Keratinocyte (primary cell): ENCODE measurements at regions not wholly inside any gene's neighbourhood (a gene's known extent, or its start where the extent isn't known, plus 50 kb on each side); places are given as distances from the start of the nearest gene placed in this dataset.

Experiments used
- DNase-seq: peaks from one replicate; pipeline ENCODE4 v3.0.0-alpha.2; 2011; ENCODE audit warnings: low read depth, missing footprints, low spot score
- FAIRE-seq: peaks from 2 replicates; lab custom pipeline; 2011; peaks lifted over from hg19 to GRCh38; lab: Jason Lieb, UNC
- H2AFZ ChIP-seq: 2 replicates; pipeline ENCODE4 v1.6.0; 2012; ENCODE audit warnings: low read length, control low read depth, inconsistent platforms; ENCODE audit not compliant: control insufficient read depth
- H3K27ac ChIP-seq: 2 replicates; pipeline ENCODE4 v1.5.1; 2011; ENCODE audit warnings: low read length; ENCODE audit not compliant: control insufficient read depth, insufficient read depth
- H3K27me3 ChIP-seq: 3 replicates; pipeline ENCODE4 v1.6.0; 2011; ENCODE audit warnings: low read length; ENCODE audit not compliant: control insufficient read depth, insufficient read depth; ENCODE audit errors: extremely low read depth
- H3K36me3 ChIP-seq, 2 experiments: 2 replicates in 1 of 2; 3 replicates in 1 of 2; pipeline ENCODE4 v1.5.1; 2011; ENCODE audit warnings: low read length in 2 of 2, mild to moderate bottlenecking in 1 of 2; ENCODE audit not compliant: control insufficient read depth in 2 of 2, insufficient read depth in 2 of 2; ENCODE audit errors: extremely low read depth in 1 of 2
- H3K4me1 ChIP-seq: 3 replicates; pipeline ENCODE4 v1.5.1; 2011; ENCODE audit warnings: low read length; ENCODE audit not compliant: control insufficient read depth, insufficient read depth; ENCODE audit errors: extremely low read depth
- H3K4me2 ChIP-seq: 3 replicates; pipeline ENCODE4 v1.6.0; 2011; ENCODE audit warnings: low read depth, low read length; ENCODE audit not compliant: control insufficient read depth, insufficient read depth; ENCODE audit errors: extremely low read depth
- H3K4me3 ChIP-seq, 3 experiments: fragments of 200-600 bp in 1 of 3; sonication (generic) in 1 of 3; 2 replicates in 2 of 3; 3 replicates in 1 of 3; pipeline ENCODE4 v1.5.1; 2011 to 2016; ENCODE audit warnings: low read length in 3 of 3, mild to moderate bottlenecking in 3 of 3, control low read depth in 2 of 3, inconsistent platforms in 1 of 3, low read depth in 1 of 3, mixed read lengths in 1 of 3, mixed run types in 1 of 3, moderate library complexity in 1 of 3; ENCODE audit not compliant: control insufficient read depth in 2 of 3, insufficient read depth in 2 of 3; ENCODE audit errors: extremely low read depth in 1 of 3
- H3K79me2 ChIP-seq: 2 replicates; pipeline ENCODE4 v1.6.0; 2012; ENCODE audit warnings: low read length; ENCODE audit not compliant: control insufficient read depth, insufficient read depth
- H3K9ac ChIP-seq: 3 replicates; pipeline ENCODE4 v1.6.0; 2011; ENCODE audit warnings: low read length; ENCODE audit not compliant: control insufficient read depth, insufficient read depth; ENCODE audit errors: extremely low read depth
- H3K9me1 ChIP-seq: 3 replicates; pipeline ENCODE4 v1.6.0; 2011; ENCODE audit warnings: low read length; ENCODE audit not compliant: control insufficient read depth, insufficient read depth; ENCODE audit errors: extremely low read depth
- H3K9me3 ChIP-seq: 2 replicates; pipeline ENCODE4 v1.5.1; 2012; ENCODE audit warnings: low read depth, low read length; ENCODE audit not compliant: control insufficient read depth
- H4K20me1 ChIP-seq: 3 replicates; pipeline ENCODE4 v1.6.0; 2011; ENCODE audit warnings: low read length; ENCODE audit not compliant: control insufficient read depth, insufficient read depth; ENCODE audit errors: extremely low read depth
- EZH2 ChIP-seq: IDR thresholded peaks from one replicate; pipeline ENCODE4 v1.6.1; 2012; ENCODE audit warnings: inconsistent platforms, mild to moderate bottlenecking, low read length, moderate library complexity
- dilution Hi-C: fragments of 300-500 bp; cut with MboI; formaldehyde crosslinking; loops from one replicate; pipeline ENCODE4 v1.7.0; 2020; ENCODE audit warnings: low sequenced_read_pairs; ENCODE audit not compliant: extremely low pct_ligation_motif_present
- TF ChIP-seq, protein P1 (sequence below), 3 experiments: IDR thresholded peaks in 1 of 3; conservative IDR thresholded peaks in 1 of 3; optimal IDR thresholded peaks in 1 of 3; 2 replicates in 2 of 3; 3 replicates in 1 of 3; pipeline versions ENCODE3 to v1.5.1; 2011; ENCODE audit warnings: low read length in 3 of 3, mild to moderate bottlenecking in 3 of 3, moderate library complexity in 2 of 3, control low read depth in 1 of 3, inconsistent platforms in 1 of 3; ENCODE audit not compliant: insufficient read depth in 2 of 3; ENCODE audit errors: extremely low read depth in 1 of 3

GRCh38 chr22:48651981-48652538 lies 1175.6 kb downstream of the BRD1 start:
- no peak for DNase-seq
- Histone ChIP-seq H3K79me2 (no peaks in the 10 kb centered on the region), H4K20me1 (no peaks in the 10 kb centered on the region), H3K4me1 (no peaks in the 10 kb centered on the region), H3K4me2 (no peak overlapping the region), H3K9ac (no peak overlapping the region), H2AFZ (no peak overlapping the region), H3K9me1 (no peaks in the 10 kb centered on the region), H3K4me3 (no peak overlapping the region), H3K9me3 (peaks cover 31% of the 10 kb centered on the region), H3K27ac (no peak overlapping the region), H3K36me3 (no peaks in the 10 kb centered on the region), H3K27me3 (no peaks in the 10 kb centered on the region)
- TF ChIP-seq, protein P1, sequence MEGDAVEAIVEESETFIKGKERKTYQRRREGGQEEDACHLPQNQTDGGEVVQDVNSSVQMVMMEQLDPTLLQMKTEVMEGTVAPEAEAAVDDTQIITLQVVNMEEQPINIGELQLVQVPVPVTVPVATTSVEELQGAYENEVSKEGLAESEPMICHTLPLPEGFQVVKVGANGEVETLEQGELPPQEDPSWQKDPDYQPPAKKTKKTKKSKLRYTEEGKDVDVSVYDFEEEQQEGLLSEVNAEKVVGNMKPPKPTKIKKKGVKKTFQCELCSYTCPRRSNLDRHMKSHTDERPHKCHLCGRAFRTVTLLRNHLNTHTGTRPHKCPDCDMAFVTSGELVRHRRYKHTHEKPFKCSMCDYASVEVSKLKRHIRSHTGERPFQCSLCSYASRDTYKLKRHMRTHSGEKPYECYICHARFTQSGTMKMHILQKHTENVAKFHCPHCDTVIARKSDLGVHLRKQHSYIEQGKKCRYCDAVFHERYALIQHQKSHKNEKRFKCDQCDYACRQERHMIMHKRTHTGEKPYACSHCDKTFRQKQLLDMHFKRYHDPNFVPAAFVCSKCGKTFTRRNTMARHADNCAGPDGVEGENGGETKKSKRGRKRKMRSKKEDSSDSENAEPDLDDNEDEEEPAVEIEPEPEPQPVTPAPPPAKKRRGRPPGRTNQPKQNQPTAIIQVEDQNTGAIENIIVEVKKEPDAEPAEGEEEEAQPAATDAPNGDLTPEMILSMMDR (optimal IDR thresholded peaks at IDR 0.05 in 1 of 3, IDR thresholded peaks at IDR 0.05 in 1 of 3, conservative IDR thresholded peaks at IDR 0.05 in 1 of 3; ENCODE audit: extremely low read depth in 1 of 3, insufficient read depth in 2 of 3, low read length in 3 of 3) = no peak
- no peak for TF ChIP-seq EZH2
- dilution Hi-C loops = no loop called here
- FAIRE-seq = no peak

DNA sequence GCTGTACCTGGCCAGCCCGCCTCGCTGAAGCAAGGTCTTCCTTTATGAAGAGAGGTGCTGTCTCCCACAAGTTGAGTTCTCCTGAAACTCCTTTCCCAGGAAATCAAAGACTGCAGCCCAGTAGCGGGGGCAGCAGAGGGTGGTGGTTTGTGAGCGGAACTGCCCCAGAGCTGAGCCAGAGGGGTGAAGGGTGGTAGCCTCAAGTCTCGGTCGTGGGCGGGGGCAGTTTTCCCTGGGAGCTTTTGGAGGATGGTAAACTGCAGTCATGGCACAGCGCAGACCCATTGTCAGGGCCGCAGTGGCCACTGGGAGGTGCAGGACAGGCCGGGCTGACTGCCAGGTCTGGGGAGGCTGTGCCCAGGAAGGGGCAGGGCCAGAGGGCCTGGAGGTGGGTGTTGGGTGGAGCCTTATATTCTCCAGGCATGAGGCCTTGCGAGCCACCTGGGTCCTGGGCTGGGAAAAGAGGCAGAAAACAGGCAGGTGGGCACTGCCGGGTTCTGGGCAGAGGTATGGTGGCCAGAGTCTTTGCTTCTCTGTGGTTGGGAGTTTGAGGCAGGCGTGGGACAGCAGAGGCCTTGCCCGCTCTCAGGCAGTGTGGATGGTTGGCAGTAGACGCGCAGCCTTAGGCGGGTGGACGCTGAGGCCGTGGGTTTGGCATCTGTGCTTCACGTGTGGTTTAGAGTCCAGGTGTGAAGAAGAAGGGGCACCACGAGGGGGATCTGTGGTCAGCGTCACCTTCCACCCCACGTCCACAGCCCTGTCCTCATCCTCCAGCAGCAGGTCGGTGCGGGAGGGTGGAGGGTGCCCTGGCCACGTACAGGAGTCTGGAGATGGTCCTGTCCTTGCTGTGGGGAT lies 1176.4 kb downstream of the BRD1 start:
- Histone ChIP-seq H3K27me3 (no peaks in the 10 kb centered on the region), H3K4me2 (no peak overlapping the region), H3K9me3 (peaks cover 33% of the 10 kb centered on the region), H4K20me1 (no peaks in the 10 kb centered on the region), H2AFZ (no peak overlapping the region), H3K4me1 (no peaks in the 10 kb centered on the region), H3K9ac (no peak overlapping the region), H3K27ac (no peak overlapping the region), H3K4me3 (no peak overlapping the region), H3K79me2 (no peaks in the 10 kb centered on the region), H3K9me1 (no peaks in the 10 kb centered on the region), H3K36me3 (no peaks in the 10 kb centered on the region)
- no peak for FAIRE-seq
- no peak for DNase-seq
- dilution Hi-C loops = no loop called here
- TF ChIP-seq, protein P1 (optimal IDR thresholded peaks at IDR 0.05 in 1 of 3, IDR thresholded peaks at IDR 0.05 in 1 of 3, conservative IDR thresholded peaks at IDR 0.05 in 1 of 3; ENCODE audit: extremely low read depth in 1 of 3, insufficient read depth in 2 of 3, low read length in 3 of 3) = no peak
- TF ChIP-seq EZH2 = no peak
